GM12878 (cell line): ENCODE measurements at regions not wholly inside any gene's neighbourhood (a gene's known extent, or its start where the extent isn't known, plus 50 kb on each side); places are given as distances from the start of the nearest gene placed in this dataset.

Source experiments
- ATAC-seq: fragments of 200-7000 bp; cut with Tn5 transposase; 3 replicates; pipeline ENCODE4 v1.9.1; 2020; ENCODE audit warnings: mild to moderate bottlenecking, moderate library complexity
- BruUV-seq: library from RNA; stranded (reverse); fragments of 400-500 nt; replicated peaks from 2 replicates; lab custom pipeline; 2021; lab: Mats Ljungman, UMichigan
- CTCF ChIA-PET: fragments of 300-600 bp; sonication (Branson Sonifier 250); formaldehyde crosslinking; extraction: SDS; loops from one replicate; lab custom pipeline; 2021; ENCODE audit warnings: inconsistent platforms; lab: Yijun Ruan, JAX
- POLR2A ChIA-PET: fragments of 350-600 bp; formaldehyde crosslinking; extraction: SDS; loops from one replicate; lab custom pipeline; 2021; ENCODE audit warnings: inconsistent platforms; lab: Charles Lee
- RAD21 ChIA-PET: fragments of 300-600 bp; sonication (Branson Sonifier 250); formaldehyde crosslinking; loops from one replicate; lab custom pipeline; 2023; ENCODE audit warnings: antibody characterized with exemption; ENCODE audit not compliant: unreplicated experiment; lab: Charles Lee
- SMC1A ChIA-PET: fragments of 300-600 bp; sonication (Branson Sonifier 250); formaldehyde crosslinking; loops from one replicate; lab custom pipeline; 2023; ENCODE audit not compliant: unreplicated experiment, uncharacterized antibody; lab: Charles Lee
- DNase-seq: peaks from one replicate; pipeline ENCODE4 v3.0.0-alpha.2; 2011; ENCODE audit warnings: low read depth, low spot score
- FAIRE-seq: peaks from 3 replicates; lab custom pipeline; 2011; peaks lifted over from hg19 to GRCh38; lab: Jason Lieb, UNC
- H2AFZ ChIP-seq: 2 replicates; pipeline ENCODE4 v1.6.0; 2011; ENCODE audit warnings: low read depth, low read length, control low read depth; ENCODE audit not compliant: control insufficient read depth
- H3K27ac ChIP-seq: 2 replicates; pipeline ENCODE4 v1.5.1; 2011; ENCODE audit warnings: control low read depth; ENCODE audit not compliant: control insufficient read depth, insufficient read depth
- H3K27me3 ChIP-seq, 2 experiments: replicated peaks in 1 of 2; 2 replicates each; pipeline versions ENCODE4 v1.6.0 to v1.6.1; 2011; ENCODE audit warnings: low read length in 1 of 2; ENCODE audit not compliant: control insufficient read depth in 2 of 2, insufficient read depth in 2 of 2
- H3K36me3 ChIP-seq, 2 experiments: 2 replicates each; pipeline ENCODE4 v1.5.1; 2011; ENCODE audit warnings: low read length in 1 of 2; ENCODE audit not compliant: control insufficient read depth in 2 of 2, insufficient read depth in 2 of 2
- H3K4me1 ChIP-seq: 2 replicates; pipeline ENCODE4 v1.6.1; 2011; ENCODE audit warnings: mild to moderate bottlenecking, low read length, moderate library complexity, mixed read lengths; ENCODE audit not compliant: control insufficient read depth, insufficient read depth
- H3K4me2 ChIP-seq: 2 replicates; pipeline ENCODE4 v1.6.0; 2011; ENCODE audit warnings: control low read depth; ENCODE audit not compliant: control insufficient read depth, insufficient read depth
- H3K4me3 ChIP-seq: fragments of 200-600 bp; sonication (generic); 2 replicates; pipeline ENCODE4 v1.5.1; 2016
- H3K79me2 ChIP-seq: 2 replicates; pipeline ENCODE4 v1.6.0; 2011; ENCODE audit warnings: low read length; ENCODE audit not compliant: control insufficient read depth, insufficient read depth
- H3K9ac ChIP-seq: 2 replicates; pipeline ENCODE4 v1.8.0; 2011; ENCODE audit warnings: low read length, control low read depth, mixed read lengths; ENCODE audit not compliant: control insufficient read depth, insufficient read depth
- H3K9me3 ChIP-seq: replicated peaks from 3 replicates; pipeline ENCODE4 v1.5.1; 2011; ENCODE audit warnings: mild to moderate bottlenecking, low read length; ENCODE audit not compliant: control insufficient read depth, insufficient read depth
- H4K20me1 ChIP-seq: 2 replicates; pipeline ENCODE4 v1.6.0; 2011; ENCODE audit not compliant: control insufficient read depth, insufficient read depth
- BCL3 ChIP-seq: IDR thresholded peaks from 2 replicates; pipeline ENCODE4 v1.6.1; 2011; ENCODE audit warnings: borderline replicate concordance, low read depth, mild to moderate bottlenecking, moderate library complexity, low read length; ENCODE audit not compliant: insufficient read depth, poor library complexity, severe bottlenecking
- FOXK2 ChIP-seq: fragments of 450-650 bp; IDR thresholded peaks from 2 replicates; pipeline ENCODE4 v1.6.1; 2017; ENCODE audit warnings: mild to moderate bottlenecking, moderate library complexity
- KLF5 ChIP-seq: fragments of 450-650 bp; IDR thresholded peaks from 2 replicates; pipeline ENCODE4 v1.6.1; 2014; ENCODE audit warnings: mild to moderate bottlenecking; ENCODE audit not compliant: partially characterized antibody
- LARP7 ChIP-seq: fragments of 450-650 bp; IDR thresholded peaks from 2 replicates; pipeline ENCODE4 v1.6.1; 2017; ENCODE audit warnings: mild to moderate bottlenecking
- MEF2B ChIP-seq: fragments of 450-650 bp; IDR thresholded peaks from 2 replicates; pipeline ENCODE4 v1.6.1; 2018; ENCODE audit warnings: mild to moderate bottlenecking, moderate library complexity; ENCODE audit not compliant: partially characterized antibody, poor library complexity, severe bottlenecking
- MYB ChIP-seq: fragments of 150-350 bp; IDR thresholded peaks from 2 replicates; pipeline ENCODE4 v1.6.1; 2014; ENCODE audit warnings: mild to moderate bottlenecking, low read depth, low read length, borderline replicate concordance
- NFYB ChIP-seq: IDR thresholded peaks from 2 replicates; pipeline ENCODE4 v1.6.1; 2011; ENCODE audit warnings: low read depth, mild to moderate bottlenecking, low read length, improper control_type of control experiment, moderate library complexity; ENCODE audit not compliant: insufficient read depth
- PAX5 ChIP-seq: IDR thresholded peaks from 2 replicates; pipeline ENCODE4 v1.6.1; 2011; ENCODE audit warnings: low read depth, low read length, borderline replicate concordance
- POU2F2 ChIP-seq: IDR thresholded peaks from 3 replicates; pipeline ENCODE4 v1.6.1; 2011; ENCODE audit warnings: low read depth, mild to moderate bottlenecking, low read length, borderline replicate concordance
- RCOR1 ChIP-seq: conservative IDR thresholded peaks from 2 replicates; pipeline ENCODE4 v1.6.1; 2012; ENCODE audit warnings: low read depth, low read length, improper control_type of control experiment
- RELA ChIP-seq: fragments of 450-650 bp; IDR thresholded peaks from 2 replicates; pipeline ENCODE4 v1.8.0; 2014; ENCODE audit warnings: borderline replicate concordance; ENCODE audit not compliant: partially characterized antibody
- RELB ChIP-seq: fragments of 450-650 bp; IDR thresholded peaks from 2 replicates; pipeline ENCODE4 v1.6.1; 2017; ENCODE audit warnings: low read depth, mild to moderate bottlenecking, moderate library complexity
- REST ChIP-seq: IDR thresholded peaks from 2 replicates; pipeline ENCODE4 v1.6.1; 2012; ENCODE audit warnings: mild to moderate bottlenecking, low read depth, low read length
- RFX5 ChIP-seq: IDR thresholded peaks from 2 replicates; pipeline ENCODE4 v1.6.1; 2011; ENCODE audit warnings: low read depth, low read length, improper control_type of control experiment
- SMAD1 ChIP-seq: fragments of 450-650 bp; IDR thresholded peaks from 2 replicates; pipeline ENCODE4 v1.6.1; 2018; ENCODE audit warnings: mild to moderate bottlenecking, low read depth; ENCODE audit not compliant: partially characterized antibody
- SMC3 ChIP-seq: IDR thresholded peaks from 2 replicates; pipeline ENCODE4 v1.6.1; 2011; ENCODE audit warnings: low read length, improper control_type of control experiment, borderline replicate concordance
- TAF1 ChIP-seq: IDR thresholded peaks from 2 replicates; pipeline ENCODE4 v1.6.1; 2011; ENCODE audit warnings: mild to moderate bottlenecking, low read depth, low read length, borderline replicate concordance
- WGBS: methylation state at CpG from one replicate; pipeline ENCODE4 v1.1.6; 2016; ENCODE audit warnings: low lambda C conversion rate; ENCODE audit not compliant: insufficient replicate concordance, insufficient coverage; ENCODE audit errors: missing lambda C conversion rate; 5-methylcytosine and 5-hydroxymethylcytosine counted together
- in situ Hi-C: fragments of 300-500 bp; cut with MboI; formaldehyde crosslinking; loops from 9 replicates; pipeline ENCODE4 v1.14.3; 2018; ENCODE audit warnings: mixed read lengths
- intact Hi-C: fragments of 100-400 bp; cut with micrococcal nuclease; formaldehyde crosslinking; loops from one replicate; pipeline ENCODE4 v1.14.2; 2022; ENCODE audit not compliant: unreplicated experiment
- TF ChIP-seq, protein P1 (sequence below): fragments of 150-350 bp; IDR thresholded peaks from 2 replicates; pipeline ENCODE4 v1.6.1; 2014; ENCODE audit warnings: mild to moderate bottlenecking, low read depth, low read length

DNA sequence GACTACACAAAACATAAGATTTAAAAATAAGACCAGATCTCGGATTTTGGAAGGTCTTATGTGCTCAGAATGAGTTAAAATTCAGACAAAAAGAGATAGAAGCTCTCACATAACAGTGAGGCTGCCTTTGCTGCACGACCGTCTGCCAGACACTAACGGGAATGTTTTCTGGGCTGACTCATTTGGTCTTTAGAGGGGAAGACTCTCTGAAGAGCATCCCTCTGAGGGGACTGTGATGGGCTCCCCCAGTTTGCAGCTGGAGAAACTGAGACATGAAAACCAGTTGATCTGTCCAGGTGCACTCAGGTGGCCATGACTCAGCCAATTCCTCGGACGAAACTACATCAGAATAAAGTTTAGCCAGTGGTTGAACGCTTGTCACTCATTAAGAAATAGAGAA, 153.9 kb downstream of the RNASET2 start:
- no peak for ATAC-seq
- no peak for TF ChIP-seq BCL3
- TF ChIP-seq SMAD1, result no peak
- TF ChIP-seq NFYB, result no peak
- no peak for TF ChIP-seq REST
- no peak for TF ChIP-seq RCOR1
- no peak for TF ChIP-seq POU2F2
- TF ChIP-seq, protein P1, sequence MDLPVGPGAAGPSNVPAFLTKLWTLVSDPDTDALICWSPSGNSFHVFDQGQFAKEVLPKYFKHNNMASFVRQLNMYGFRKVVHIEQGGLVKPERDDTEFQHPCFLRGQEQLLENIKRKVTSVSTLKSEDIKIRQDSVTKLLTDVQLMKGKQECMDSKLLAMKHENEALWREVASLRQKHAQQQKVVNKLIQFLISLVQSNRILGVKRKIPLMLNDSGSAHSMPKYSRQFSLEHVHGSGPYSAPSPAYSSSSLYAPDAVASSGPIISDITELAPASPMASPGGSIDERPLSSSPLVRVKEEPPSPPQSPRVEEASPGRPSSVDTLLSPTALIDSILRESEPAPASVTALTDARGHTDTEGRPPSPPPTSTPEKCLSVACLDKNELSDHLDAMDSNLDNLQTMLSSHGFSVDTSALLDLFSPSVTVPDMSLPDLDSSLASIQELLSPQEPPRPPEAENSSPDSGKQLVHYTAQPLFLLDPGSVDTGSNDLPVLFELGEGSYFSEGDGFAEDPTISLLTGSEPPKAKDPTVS, result no peak
- TF ChIP-seq FOXK2, result no peak
- TF ChIP-seq RFX5, result no peak
- no peak for TF ChIP-seq PAX5
- TF ChIP-seq MYB, result no peak
- no peak for TF ChIP-seq RELA
- no peak for TF ChIP-seq KLF5
- TF ChIP-seq TAF1, result no peak
- TF ChIP-seq SMC3, result no peak
- TF ChIP-seq LARP7, result no peak
- no peak for TF ChIP-seq MEF2B
- no peak for TF ChIP-seq RELB

More for the DNA sequence above, 153.9 kb downstream of the RNASET2 start:
- CTCF ChIA-PET, result no interaction called here
- Histone ChIP-seq H3K79me2 (no peaks in the 10 kb centered on the region), H3K9ac (no peak overlapping the region), H3K36me3 (no peaks in the 10 kb centered on the region), H2AFZ (no peak overlapping the region), H3K4me3 (no peak overlapping the region), H3K9me3 (peaks cover 4% of the 10 kb centered on the region; the same call in 2 of the 3 replicates), H4K20me1 (no peaks in the 10 kb centered on the region), H3K27ac (no peak overlapping the region), H3K4me2 (no peak overlapping the region), H3K4me1 (no peaks in the 10 kb centered on the region), H3K27me3 (no peaks in the 10 kb centered on the region)
- FAIRE-seq, result no peak
- in situ Hi-C loops (no loop called here), intact Hi-C loops (no loop called here)
- DNase-seq, result no peak
- SMC1A ChIA-PET, result no interaction called here
- RAD21 ChIA-PET, result no interaction called here
- BruUV-seq, result no TSS peak
- POLR2A ChIA-PET, result no interaction called here
- 62% methylated on average over 7 of the region's 7 CpGs for WGBS
